HepG2 (cell line): ENCODE measurements at regions not wholly inside any gene's neighbourhood (a gene's known extent, or its start where the extent isn't known, plus 50 kb on each side); places are given as distances from the start of the nearest gene placed in this dataset.

Source experiments
- ESRRA ChIP-seq: sonication (generic); formaldehyde crosslinking; IDR thresholded peaks from 2 replicates; pipeline ENCODE4 v1.5.1; 2020; ENCODE audit warnings: mild to moderate bottlenecking, low read depth, missing genetic modification reagents
- JUND ChIP-seq: sonication (generic); formaldehyde crosslinking; IDR thresholded peaks from 2 replicates; pipeline ENCODE4 v1.8.0; 2022; ENCODE audit warnings: mild to moderate bottlenecking, missing genetic modification reagents
- NONO ChIP-seq, 2 experiments: fragments of 450-650 bp in 1 of 2; sonication (generic) in 1 of 2; formaldehyde crosslinking in 1 of 2; IDR thresholded peaks in 1 of 2; conservative IDR thresholded peaks in 1 of 2; 2 replicates each; pipeline versions ENCODE4 v1.6.1 to v1.8.0; 2017 to 2022; ENCODE audit warnings: mild to moderate bottlenecking in 1 of 2, missing genetic modification reagents in 1 of 2, moderate library complexity in 1 of 2
- POLR2AphosphoS5 ChIP-seq: IDR thresholded peaks from 2 replicates; pipeline ENCODE4 v1.6.1; 2012; ENCODE audit warnings: low read depth, low read length
- YEATS4 ChIP-seq: sonication (generic); formaldehyde crosslinking; IDR thresholded peaks from 2 replicates; pipeline ENCODE4 v1.4.0; 2020; ENCODE audit warnings: missing genetic modification reagents, borderline replicate concordance
- TF ChIP-seq, protein P1 (sequence below): sonication (generic); formaldehyde crosslinking; IDR thresholded peaks from 2 replicates; pipeline ENCODE4 v1.4.0; 2020; ENCODE audit warnings: missing genetic modification reagents, borderline replicate concordance
- TF ChIP-seq, protein P2 (sequence below): sonication (generic); formaldehyde crosslinking; IDR thresholded peaks from 2 replicates; pipeline ENCODE4 v1.5.0; 2020; ENCODE audit warnings: mild to moderate bottlenecking, missing genetic modification reagents, moderate library complexity
- TF ChIP-seq, protein P3 (sequence below), 2 experiments: fragments of 450-650 bp in 1 of 2; sonication (generic) in 1 of 2; formaldehyde crosslinking; IDR thresholded peaks; 2 replicates each; pipeline versions ENCODE4 v1.5.0 to v1.8.0; 2020 to 2022; ENCODE audit warnings: mild to moderate bottlenecking in 1 of 2, missing genetic modification reagents in 1 of 2

- TF ChIP-seq, protein P1, sequence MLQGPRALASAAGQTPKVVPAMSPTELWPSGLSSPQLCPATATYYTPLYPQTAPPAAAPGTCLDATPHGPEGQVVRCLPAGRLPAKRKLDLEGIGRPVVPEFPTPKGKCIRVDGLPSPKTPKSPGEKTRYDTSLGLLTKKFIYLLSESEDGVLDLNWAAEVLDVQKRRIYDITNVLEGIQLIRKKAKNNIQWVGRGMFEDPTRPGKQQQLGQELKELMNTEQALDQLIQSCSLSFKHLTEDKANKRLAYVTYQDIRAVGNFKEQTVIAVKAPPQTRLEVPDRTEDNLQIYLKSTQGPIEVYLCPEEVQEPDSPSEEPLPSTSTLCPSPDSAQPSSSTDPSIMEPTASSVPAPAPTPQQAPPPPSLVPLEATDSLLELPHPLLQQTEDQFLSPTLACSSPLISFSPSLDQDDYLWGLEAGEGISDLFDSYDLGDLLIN (CRISPR knock-in tag): no peak
- TF ChIP-seq YEATS4 (CRISPR knock-in tag) (no peak), ESRRA (CRISPR knock-in tag) (no peak), JUND (CRISPR knock-in tag) (no peak), NONO (IDR thresholded peaks at IDR 0.05) (no peak), NONO (CRISPR knock-in tag; conservative IDR thresholded peaks at IDR 0.05) (no peak), POLR2AphosphoS5 (no peak)
- TF ChIP-seq, protein P2, sequence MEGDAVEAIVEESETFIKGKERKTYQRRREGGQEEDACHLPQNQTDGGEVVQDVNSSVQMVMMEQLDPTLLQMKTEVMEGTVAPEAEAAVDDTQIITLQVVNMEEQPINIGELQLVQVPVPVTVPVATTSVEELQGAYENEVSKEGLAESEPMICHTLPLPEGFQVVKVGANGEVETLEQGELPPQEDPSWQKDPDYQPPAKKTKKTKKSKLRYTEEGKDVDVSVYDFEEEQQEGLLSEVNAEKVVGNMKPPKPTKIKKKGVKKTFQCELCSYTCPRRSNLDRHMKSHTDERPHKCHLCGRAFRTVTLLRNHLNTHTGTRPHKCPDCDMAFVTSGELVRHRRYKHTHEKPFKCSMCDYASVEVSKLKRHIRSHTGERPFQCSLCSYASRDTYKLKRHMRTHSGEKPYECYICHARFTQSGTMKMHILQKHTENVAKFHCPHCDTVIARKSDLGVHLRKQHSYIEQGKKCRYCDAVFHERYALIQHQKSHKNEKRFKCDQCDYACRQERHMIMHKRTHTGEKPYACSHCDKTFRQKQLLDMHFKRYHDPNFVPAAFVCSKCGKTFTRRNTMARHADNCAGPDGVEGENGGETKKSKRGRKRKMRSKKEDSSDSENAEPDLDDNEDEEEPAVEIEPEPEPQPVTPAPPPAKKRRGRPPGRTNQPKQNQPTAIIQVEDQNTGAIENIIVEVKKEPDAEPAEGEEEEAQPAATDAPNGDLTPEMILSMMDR (CRISPR knock-in tag): no peak
- TF ChIP-seq, protein P3, sequence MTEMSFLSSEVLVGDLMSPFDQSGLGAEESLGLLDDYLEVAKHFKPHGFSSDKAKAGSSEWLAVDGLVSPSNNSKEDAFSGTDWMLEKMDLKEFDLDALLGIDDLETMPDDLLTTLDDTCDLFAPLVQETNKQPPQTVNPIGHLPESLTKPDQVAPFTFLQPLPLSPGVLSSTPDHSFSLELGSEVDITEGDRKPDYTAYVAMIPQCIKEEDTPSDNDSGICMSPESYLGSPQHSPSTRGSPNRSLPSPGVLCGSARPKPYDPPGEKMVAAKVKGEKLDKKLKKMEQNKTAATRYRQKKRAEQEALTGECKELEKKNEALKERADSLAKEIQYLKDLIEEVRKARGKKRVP (CRISPR knock-in tag; IDR thresholded peaks at IDR 0.05): no peak
Measured at GRCh38 chr2:16999347-17000183, 333.9 kb upstream of the CYRIA start.
